ENCODE measurements at regions not wholly inside any gene's neighbourhood (a gene's known extent, or its start where the extent isn't known, plus 50 kb on each side); places are given as distances from the start of the nearest gene placed in this dataset.

- no peak for DNase-seq (ENCODE audit: low read depth)
- H3K4me3 ChIP-seq (ENCODE audit: low read depth, low read length), result no peak overlapping the region
- TF ChIP-seq CTCF (IDR thresholded peaks at IDR 0.05; ENCODE audit: control insufficient read depth, extremely low read depth, insufficient read depth), result no peak
Measured at GRCh38 chr12:114917953-114918352, 234.0 kb upstream of the TBX3 start.

GRCh38 chr12:114917307-114917706, 233.3 kb upstream of the TBX3 start:
- DNase-seq (ENCODE audit: low read depth), result no peak
- no peak overlapping the region for H3K4me3 ChIP-seq (ENCODE audit: low read depth, low read length)
- TF ChIP-seq CTCF (IDR thresholded peaks at IDR 0.05; ENCODE audit: control insufficient read depth, extremely low read depth, insufficient read depth), result no peak

DNA sequence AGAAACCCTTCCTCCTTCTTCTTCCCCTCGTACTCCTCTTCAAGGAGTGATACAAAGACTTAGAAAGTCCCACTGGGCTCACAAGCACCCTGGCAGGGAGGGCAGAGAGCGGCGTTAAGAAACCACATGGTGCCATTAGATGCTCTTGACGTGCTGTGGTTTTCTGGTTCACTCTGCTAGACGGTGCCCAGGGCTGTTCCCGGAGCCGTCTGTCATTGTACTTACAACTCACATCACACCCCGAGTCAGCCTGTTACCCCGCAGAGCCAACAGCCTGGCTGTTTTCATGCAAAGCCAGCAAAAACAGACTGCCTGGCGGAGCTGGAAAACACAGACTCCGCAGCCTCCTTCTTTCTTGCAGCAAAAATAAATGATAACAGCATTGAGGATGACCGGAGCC, 232.6 kb upstream of the TBX3 start:
- no peak for TF ChIP-seq CTCF (IDR thresholded peaks at IDR 0.05; ENCODE audit: control insufficient read depth, extremely low read depth, insufficient read depth)
- DNase-seq (ENCODE audit: low read depth), result no peak
- H3K4me3 ChIP-seq (ENCODE audit: low read depth, low read length), result no peak overlapping the region

- H3K4me3 ChIP-seq (ENCODE audit: low read depth, low read length), result no peak overlapping the region
- no peak for DNase-seq (ENCODE audit: low read depth)
- TF ChIP-seq CTCF (IDR thresholded peaks at IDR 0.05; ENCODE audit: control insufficient read depth, extremely low read depth, insufficient read depth), result no peak
Measured at GRCh38 chr12:114916124-114916523, 232.1 kb upstream of the TBX3 start.

DNA sequence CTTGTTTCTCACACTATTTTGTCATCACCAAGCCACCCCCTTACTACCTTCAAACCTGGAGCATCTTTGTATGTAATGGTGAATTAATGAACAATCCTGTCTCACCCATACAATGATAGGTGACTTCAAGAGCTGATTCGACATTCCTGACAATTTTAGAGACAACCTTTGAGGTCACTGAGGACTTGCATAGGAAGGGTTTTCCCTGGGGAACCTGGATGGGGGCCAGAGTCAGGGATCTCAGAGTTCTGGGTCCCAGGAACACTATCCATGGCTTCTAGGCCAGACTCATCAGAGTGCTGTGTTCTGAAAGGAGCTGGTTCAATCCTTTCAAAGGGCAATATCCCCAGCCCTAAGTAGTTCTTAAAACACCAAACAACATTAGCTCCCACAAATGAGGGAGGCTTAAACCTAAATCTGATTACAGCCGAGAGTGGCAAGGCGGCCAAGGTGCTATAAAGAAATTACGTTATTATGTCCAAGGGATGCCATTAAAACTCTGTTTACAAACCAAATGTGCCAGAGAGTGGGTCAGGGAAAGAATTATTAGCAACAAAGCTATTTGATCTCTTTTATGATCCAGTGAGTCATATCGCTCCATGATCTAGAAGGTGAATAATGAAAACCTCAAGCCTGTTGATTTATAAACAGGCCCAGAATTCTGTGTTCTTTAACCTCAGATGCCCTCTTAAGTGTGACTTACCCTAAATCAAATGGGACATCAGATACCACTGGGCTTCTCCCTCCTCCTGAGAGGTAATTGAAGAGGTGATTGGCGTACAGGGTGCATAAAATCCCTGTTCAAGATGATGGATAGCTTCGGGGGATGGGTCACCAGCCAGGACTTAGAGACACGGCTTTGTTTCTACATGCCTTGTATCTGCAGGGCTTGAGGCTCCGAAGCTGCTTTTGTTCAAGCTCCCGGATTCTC, 230.2 kb upstream of the TBX3 start:
- peak; percentile 100 for DNase-seq (ENCODE audit: low read depth)
- H3K4me3 ChIP-seq (ENCODE audit: low read depth, low read length), result no peak overlapping the region
- no peak for TF ChIP-seq CTCF (IDR thresholded peaks at IDR 0.05; ENCODE audit: control insufficient read depth, extremely low read depth, insufficient read depth)

DNA sequence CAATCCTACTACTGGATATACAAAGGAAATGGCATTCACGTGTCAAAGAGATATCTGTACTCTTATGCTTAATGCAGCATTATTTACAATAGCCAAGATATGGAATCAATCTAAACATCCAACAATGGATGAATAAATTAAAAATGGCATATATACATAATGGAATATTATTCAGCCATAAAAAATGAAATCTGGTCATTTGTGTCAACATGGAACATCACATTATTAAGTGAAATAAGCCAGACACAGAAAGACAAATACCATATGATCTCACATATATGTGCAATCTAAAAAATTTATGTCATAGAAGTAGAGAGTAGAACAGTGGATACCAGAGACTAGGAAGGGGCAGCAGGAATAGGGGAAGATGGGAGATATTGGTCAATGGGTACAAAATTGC, 228.8 kb upstream of the TBX3 start:
- DNase-seq (ENCODE audit: low read depth), result no peak
- TF ChIP-seq CTCF (IDR thresholded peaks at IDR 0.05; ENCODE audit: control insufficient read depth, extremely low read depth, insufficient read depth), result no peak
- H3K4me3 ChIP-seq (ENCODE audit: low read depth, low read length), result no peak overlapping the region

- H3K4me3 ChIP-seq (ENCODE audit: low read depth, low read length), result no peak overlapping the region
- DNase-seq (ENCODE audit: low read depth), result peak; percentile 98
- no peak for TF ChIP-seq CTCF (IDR thresholded peaks at IDR 0.05; ENCODE audit: control insufficient read depth, extremely low read depth, insufficient read depth)
Measured at GRCh38 chr12:114911196-114911595, 227.2 kb upstream of the TBX3 start.
